Astrocyte (in vitro differentiated cells and primary cell): ENCODE measurements at regions not wholly inside any gene's neighbourhood (a gene's known extent, or its start where the extent isn't known, plus 50 kb on each side); places are given as distances from the start of the nearest gene placed in this dataset.

ENCODE experiments used
- DNase-seq: peaks from one replicate; pipeline ENCODE4 v3.0.0-alpha.2; 2010; ENCODE audit warnings: low read depth
- FAIRE-seq: peaks from 2 replicates; lab custom pipeline; 2011; peaks lifted over from hg19 to GRCh38; lab: Jason Lieb, UNC
- H2AFZ ChIP-seq: 2 replicates; pipeline ENCODE4 v1.6.0; 2012; ENCODE audit warnings: low read depth, low read length, inconsistent platforms
- H3K27ac ChIP-seq: 2 replicates; pipeline ENCODE4 v1.5.1; 2011; ENCODE audit warnings: low read depth, low read length, inconsistent platforms
- H3K27me3 ChIP-seq: 2 replicates; pipeline ENCODE4 v1.6.0; 2011; ENCODE audit warnings: low read length, inconsistent platforms; ENCODE audit not compliant: insufficient read depth
- H3K36me3 ChIP-seq: 2 replicates; pipeline ENCODE4 v1.5.1; 2011; ENCODE audit warnings: low read length, inconsistent platforms; ENCODE audit not compliant: insufficient read depth
- H3K4me1 ChIP-seq: 2 replicates; pipeline ENCODE4 v1.5.1; 2011; ENCODE audit warnings: low read length, inconsistent platforms; ENCODE audit not compliant: insufficient read depth
- H3K4me2 ChIP-seq: 2 replicates; pipeline ENCODE4 v1.6.0; 2012; ENCODE audit warnings: low read length, inconsistent platforms
- H3K4me3 ChIP-seq: 2 replicates; pipeline ENCODE4 v1.5.1; 2011; ENCODE audit warnings: low read depth, mild to moderate bottlenecking, low read length, inconsistent platforms; ENCODE audit not compliant: insufficient read depth
- H3K79me2 ChIP-seq: 2 replicates; pipeline ENCODE4 v1.6.0; 2012; ENCODE audit warnings: mild to moderate bottlenecking, low read length, inconsistent platforms; ENCODE audit not compliant: insufficient read depth
- H3K9ac ChIP-seq: 2 replicates; pipeline ENCODE4 v1.6.0; 2012; ENCODE audit warnings: mild to moderate bottlenecking, low read length, inconsistent platforms
- H3K9me3 ChIP-seq: 2 replicates; pipeline ENCODE4 v1.5.1; 2012; ENCODE audit warnings: low read depth, mild to moderate bottlenecking, low read length, inconsistent platforms; ENCODE audit not compliant: insufficient read depth
- H4K20me1 ChIP-seq: 2 replicates; pipeline ENCODE4 v1.6.0; 2012; ENCODE audit warnings: low read length, inconsistent platforms; ENCODE audit not compliant: insufficient read depth
- H3K27ac Mint-ChIP-seq: one replicate; pipeline ENCODE4 v1.8.0; 2021; ENCODE audit warnings: mild to moderate bottlenecking, mixed read lengths; ENCODE audit not compliant: unreplicated experiment
- H3K27me3 Mint-ChIP-seq: one replicate; pipeline ENCODE4 v1.8.0; 2021; ENCODE audit warnings: low read depth, mixed read lengths; ENCODE audit not compliant: unreplicated experiment
- H3K36me3 Mint-ChIP-seq: one replicate; pipeline ENCODE4 v1.8.0; 2021; ENCODE audit warnings: low read depth, mixed read lengths; ENCODE audit not compliant: unreplicated experiment
- H3K4me1 Mint-ChIP-seq: one replicate; pipeline ENCODE4 v1.8.0; 2021; ENCODE audit warnings: low read depth, mixed read lengths; ENCODE audit not compliant: unreplicated experiment
- H3K4me3 Mint-ChIP-seq: one replicate; pipeline ENCODE4 v1.8.0; 2021; ENCODE audit warnings: mild to moderate bottlenecking, moderate library complexity, mixed read lengths; ENCODE audit not compliant: unreplicated experiment
- H3K9me3 Mint-ChIP-seq: one replicate; pipeline ENCODE4 v1.8.0; 2021; ENCODE audit warnings: mild to moderate bottlenecking, mixed read lengths; ENCODE audit not compliant: unreplicated experiment
- EZH2 ChIP-seq: IDR thresholded peaks from 2 replicates; pipeline ENCODE4 v1.6.1; 2012; ENCODE audit warnings: mild to moderate bottlenecking, low read length, inconsistent platforms; ENCODE audit not compliant: insufficient read depth
- TF ChIP-seq, protein P1 (sequence below): IDR thresholded peaks from 2 replicates; pipeline ENCODE4 v1.5.1; 2011; ENCODE audit warnings: low read depth, mild to moderate bottlenecking, inconsistent platforms, low read length, moderate library complexity; ENCODE audit not compliant: insufficient read depth

DNA sequence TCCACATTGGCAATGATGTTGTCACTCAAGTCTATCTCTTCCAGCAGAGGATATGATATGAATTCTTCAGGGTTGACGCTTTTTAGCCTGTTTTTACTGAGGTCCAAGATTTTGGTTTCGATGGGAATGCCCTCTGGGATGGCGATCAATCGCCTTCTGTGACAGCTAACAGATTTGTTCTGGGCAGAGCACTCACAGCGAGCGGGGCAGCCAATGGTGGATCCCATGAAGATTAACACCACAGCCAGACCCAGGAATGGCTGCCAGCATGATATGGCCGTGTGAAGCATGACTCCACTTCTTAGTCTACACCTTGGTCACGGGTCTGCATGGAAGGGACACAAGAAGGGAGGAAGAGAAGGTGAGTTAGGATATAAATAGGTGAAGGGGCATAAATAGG, 377.1 kb upstream of the C9orf72 start:
- Histone ChIP-seq H3K79me2 (no peaks in the 10 kb centered on the region), H3K9ac (no peak overlapping the region), H3K4me2 (no peak overlapping the region), H3K9me3 (peaks cover 2% of the 10 kb centered on the region), H3K36me3 (no peaks in the 10 kb centered on the region), H2AFZ (no peak overlapping the region), H3K27me3 (no peaks in the 10 kb centered on the region), H3K27ac (no peak overlapping the region), H3K4me1 (no peaks in the 10 kb centered on the region), H3K4me3 (no peak overlapping the region), H4K20me1 (no peaks in the 10 kb centered on the region)
- H3K36me3 Mint-ChIP-seq, result peaks cover 4% of the 10 kb centered on the region
- TF ChIP-seq, protein P1, sequence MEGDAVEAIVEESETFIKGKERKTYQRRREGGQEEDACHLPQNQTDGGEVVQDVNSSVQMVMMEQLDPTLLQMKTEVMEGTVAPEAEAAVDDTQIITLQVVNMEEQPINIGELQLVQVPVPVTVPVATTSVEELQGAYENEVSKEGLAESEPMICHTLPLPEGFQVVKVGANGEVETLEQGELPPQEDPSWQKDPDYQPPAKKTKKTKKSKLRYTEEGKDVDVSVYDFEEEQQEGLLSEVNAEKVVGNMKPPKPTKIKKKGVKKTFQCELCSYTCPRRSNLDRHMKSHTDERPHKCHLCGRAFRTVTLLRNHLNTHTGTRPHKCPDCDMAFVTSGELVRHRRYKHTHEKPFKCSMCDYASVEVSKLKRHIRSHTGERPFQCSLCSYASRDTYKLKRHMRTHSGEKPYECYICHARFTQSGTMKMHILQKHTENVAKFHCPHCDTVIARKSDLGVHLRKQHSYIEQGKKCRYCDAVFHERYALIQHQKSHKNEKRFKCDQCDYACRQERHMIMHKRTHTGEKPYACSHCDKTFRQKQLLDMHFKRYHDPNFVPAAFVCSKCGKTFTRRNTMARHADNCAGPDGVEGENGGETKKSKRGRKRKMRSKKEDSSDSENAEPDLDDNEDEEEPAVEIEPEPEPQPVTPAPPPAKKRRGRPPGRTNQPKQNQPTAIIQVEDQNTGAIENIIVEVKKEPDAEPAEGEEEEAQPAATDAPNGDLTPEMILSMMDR, result no peak
- TF ChIP-seq EZH2, result no peak
- H3K9me3 Mint-ChIP-seq, result peaks cover 6% of the 10 kb centered on the region
- peaks cover 2% of the 10 kb centered on the region for H3K27me3 Mint-ChIP-seq
- FAIRE-seq (no peak), DNase-seq (no peak)
- no peak overlapping the region for H3K27ac Mint-ChIP-seq
- peaks cover 4% of the 10 kb centered on the region for H3K4me1 Mint-ChIP-seq
- H3K4me3 Mint-ChIP-seq, result no peak overlapping the region

DNA sequence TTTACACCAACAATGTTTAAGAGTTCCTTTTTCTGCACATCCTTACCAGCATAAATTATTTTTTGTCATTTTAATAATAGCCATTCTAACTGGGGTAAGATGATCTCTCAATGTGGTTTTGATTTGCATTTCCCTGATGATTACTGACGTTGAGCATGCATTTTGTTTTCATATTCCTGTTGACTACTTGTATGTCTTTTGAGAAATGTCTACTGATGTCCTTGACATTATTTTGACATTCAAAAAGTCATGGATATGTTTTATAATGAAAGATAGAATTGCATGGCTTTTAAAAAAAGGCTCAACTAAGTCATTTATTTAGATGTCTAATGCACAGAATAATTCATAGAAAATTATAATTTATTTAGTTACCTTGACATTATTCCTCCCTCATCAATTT, 381.6 kb upstream of the C9orf72 start:
- H3K9me3 ChIP-seq, result no peaks in the 10 kb centered on the region
- no peaks in the 10 kb centered on the region for H4K20me1 ChIP-seq
- no peak for DNase-seq
- no peak for FAIRE-seq
- H3K27ac Mint-ChIP-seq, result no peak overlapping the region
- no peak overlapping the region for H3K27ac ChIP-seq
- H3K9ac ChIP-seq, result no peak overlapping the region
- no peaks in the 10 kb centered on the region for H3K27me3 Mint-ChIP-seq
- no peak overlapping the region for H3K4me3 ChIP-seq
- no peak for TF ChIP-seq EZH2
- TF ChIP-seq, protein P1, result no peak
- H3K4me1 ChIP-seq, result no peaks in the 10 kb centered on the region
- H3K9me3 Mint-ChIP-seq, result peaks cover under 1% of the 10 kb centered on the region
- no peak overlapping the region for H3K4me3 Mint-ChIP-seq
- no peaks in the 10 kb centered on the region for H3K36me3 ChIP-seq
- no peaks in the 10 kb centered on the region for H3K36me3 Mint-ChIP-seq
- H3K4me1 Mint-ChIP-seq, result no peaks in the 10 kb centered on the region
- no peaks in the 10 kb centered on the region for H3K27me3 ChIP-seq
- no peaks in the 10 kb centered on the region for H3K79me2 ChIP-seq
- H3K4me2 ChIP-seq, result no peak overlapping the region
- H2AFZ ChIP-seq, result no peak overlapping the region

DNA sequence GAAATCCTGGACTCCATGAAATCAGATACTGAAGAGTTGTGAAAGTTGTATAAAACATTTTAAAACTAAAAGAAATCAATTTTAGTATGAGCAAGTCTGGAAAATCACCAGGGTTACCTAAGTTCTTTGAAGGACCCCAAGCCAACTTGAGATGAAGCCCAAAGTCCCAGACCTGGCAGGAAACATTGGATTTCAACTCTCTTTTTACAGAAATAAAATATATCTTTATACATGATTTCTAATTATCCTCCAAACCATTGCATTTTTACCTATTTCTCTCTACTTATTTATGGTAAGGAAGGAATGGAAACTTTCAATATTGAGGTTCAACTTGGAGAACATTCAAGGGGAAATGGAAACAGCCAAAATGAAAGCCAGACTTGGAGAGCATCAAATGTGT, 390.6 kb upstream of the C9orf72 start:
- Histone ChIP-seq H3K4me3 (no peak overlapping the region), H2AFZ (no peak overlapping the region), H3K27me3 (no peaks in the 10 kb centered on the region), H3K36me3 (no peaks in the 10 kb centered on the region), H3K9me3 (no peaks in the 10 kb centered on the region), H3K4me1 (no peaks in the 10 kb centered on the region), H3K9ac (no peak overlapping the region), H3K79me2 (no peaks in the 10 kb centered on the region), H3K4me2 (no peak overlapping the region), H4K20me1 (no peaks in the 10 kb centered on the region), H3K27ac (no peak overlapping the region)
- Mint-ChIP-seq H3K27ac (no peak overlapping the region), H3K9me3 (peaks cover 3% of the 10 kb centered on the region), H3K36me3 (no peaks in the 10 kb centered on the region), H3K27me3 (no peaks in the 10 kb centered on the region), H3K4me3 (no peak overlapping the region), H3K4me1 (peaks cover 9% of the 10 kb centered on the region)
- no peak for TF ChIP-seq EZH2
- TF ChIP-seq, protein P1, result no peak
- DNase-seq (no peak), FAIRE-seq (no peak)
